Naive B cell (primary cell): ENCODE measurements at regions not wholly inside any gene's neighbourhood (a gene's known extent, or its start where the extent isn't known, plus 50 kb on each side); places are given as distances from the start of the nearest gene placed in this dataset.

Experiments
- ATAC-seq, 2 donors: fragments of 150-1000 bp; cut with Tn5 transposase; 2 replicates each; pipeline ENCODE4 v1.10.0; 2021; ENCODE audit warnings: low read depth in 2 of 2, mild to moderate bottlenecking in 2 of 2, moderate library complexity in 2 of 2
- DNase-seq: peaks from one replicate; pipeline ENCODE4 v3.0.0; 2022
- H3K27ac Mint-ChIP-seq, 6 donors: one replicate each; pipeline ENCODE4 v1.8.0; 2020 to 2022; ENCODE audit warnings: mild to moderate bottlenecking in 6 of 6, mixed read lengths in 6 of 6, moderate library complexity in 5 of 6, inconsistent platforms in 2 of 6
- H3K27me3 Mint-ChIP-seq, 3 donors: one replicate each; pipeline ENCODE4 v1.8.0; 2021 to 2022; ENCODE audit warnings: mixed read lengths in 3 of 3, mild to moderate bottlenecking in 1 of 3
- H3K36me3 Mint-ChIP-seq, 2 donors: one replicate each; pipeline ENCODE4 v1.8.0; 2020 to 2022; ENCODE audit warnings: mixed read lengths in 2 of 2, inconsistent platforms in 1 of 2, mild to moderate bottlenecking in 1 of 2
- H3K4me1 Mint-ChIP-seq, 3 donors: one replicate each; pipeline ENCODE4 v1.8.0; 2020 to 2022; ENCODE audit warnings: mixed read lengths in 3 of 3, inconsistent platforms in 1 of 3, mild to moderate bottlenecking in 1 of 3, moderate library complexity in 1 of 3
- H3K4me3 Mint-ChIP-seq, 8 donors: one replicate each; pipeline ENCODE4 v1.8.0; 2020 to 2022; ENCODE audit warnings: mild to moderate bottlenecking in 8 of 8, mixed read lengths in 8 of 8, moderate library complexity in 8 of 8, inconsistent platforms in 2 of 8
- H3K9me3 Mint-ChIP-seq, 7 donors: one replicate each; pipeline ENCODE4 v1.8.0; 2020 to 2022; ENCODE audit warnings: mixed read lengths in 7 of 7, mild to moderate bottlenecking in 5 of 7, inconsistent platforms in 2 of 7, moderate library complexity in 1 of 7

- Mint-ChIP-seq H3K4me3 (no peak overlapping the region), H3K9me3 (no peaks in the 10 kb centered on the region), H3K27me3 (peaks cover 5 to 26% (median 10%) of the 10 kb centered on the region in 3 donors), H3K27ac (peak overlapping the region in 1 of 6 donors; percentile 15), H3K4me1 (no peaks in the 10 kb centered on the region), H3K36me3 (no peaks in the 10 kb centered on the region)
- ATAC-seq (no peak), DNase-seq (no peak)
These were observed 216.2 kb downstream of the SETD4 start for GRCh38 chr21:35843911-35844667.

- peaks cover 0 to 7% (median 4%) of the 10 kb centered on the region in 3 donors for H3K27me3 Mint-ChIP-seq
- H3K4me3 Mint-ChIP-seq: no peak overlapping the region
- H3K4me1 Mint-ChIP-seq: no peaks in the 10 kb centered on the region
- H3K27ac Mint-ChIP-seq: no peak overlapping the region
- no peaks in the 10 kb centered on the region for H3K36me3 Mint-ChIP-seq
- no peaks in the 10 kb centered on the region for H3K9me3 Mint-ChIP-seq
- ATAC-seq (no peak), DNase-seq (no peak)
These were observed 219.4 kb downstream of the SETD4 start for GRCh38 chr21:35840949-35841348.

- DNase-seq: peak; percentile 39
- Mint-ChIP-seq H3K36me3 (no peaks in the 10 kb centered on the region), H3K4me1 (no peaks in the 10 kb centered on the region), H3K27me3 (peaks cover 0 to 4% (median 3%) of the 10 kb centered on the region in 3 donors), H3K27ac (no peak overlapping the region), H3K4me3 (no peak overlapping the region), H3K9me3 (no peaks in the 10 kb centered on the region)
- ATAC-seq: peak in 1 of 2 donors; percentile 39
These were observed 220.0 kb downstream of the SETD4 start for GRCh38 chr21:35840197-35840799.

GRCh38 chr21:35838987-35839763 lies 221.2 kb downstream of the SETD4 start:
- Mint-ChIP-seq H3K4me3 (no peak overlapping the region), H3K9me3 (no peaks in the 10 kb centered on the region), H3K36me3 (no peaks in the 10 kb centered on the region), H3K27ac (peak overlapping the region in 1 of 6 donors; percentile 33), H3K27me3 (peaks cover 0 to 13% (median 6%) of the 10 kb centered on the region in 3 donors), H3K4me1 (no peaks in the 10 kb centered on the region)
- ATAC-seq (no peak), DNase-seq (no peak)

- no peak for ATAC-seq
- no peak for DNase-seq
- Mint-ChIP-seq H3K4me3 (no peak overlapping the region), H3K36me3 (no peaks in the 10 kb centered on the region), H3K9me3 (no peaks in the 10 kb centered on the region), H3K4me1 (no peaks in the 10 kb centered on the region), H3K27ac (peak overlapping the region in 1 of 6 donors; percentile 40), H3K27me3 (peaks cover 0 to 22% (median 9%) of the 10 kb centered on the region in 3 donors)
These were observed 222.0 kb downstream of the SETD4 start for GRCh38 chr21:35838350-35838749.

- H3K4me1 Mint-ChIP-seq: peaks cover 0 to 4% (median 3%) of the 10 kb centered on the region in 3 donors
- peaks cover 7 to 34% (median 15%) of the 10 kb centered on the region in 3 donors for H3K27me3 Mint-ChIP-seq
- H3K27ac Mint-ChIP-seq: no peak overlapping the region
- no peak for ATAC-seq
- H3K36me3 Mint-ChIP-seq: no peaks in the 10 kb centered on the region
- no peak overlapping the region for H3K4me3 Mint-ChIP-seq
- no peak for DNase-seq
- no peaks in the 10 kb centered on the region for H3K9me3 Mint-ChIP-seq
These were observed 226.3 kb downstream of the SETD4 start for GRCh38 chr21:35833991-35834390.

GRCh38 chr21:35833388-35833787 lies 226.9 kb downstream of the SETD4 start:
- H3K27me3 Mint-ChIP-seq: peaks cover 13 to 40% (median 21%) of the 10 kb centered on the region in 3 donors
- H3K4me3 Mint-ChIP-seq: no peak overlapping the region
- H3K4me1 Mint-ChIP-seq: peaks cover 0 to 9% (median 4%) of the 10 kb centered on the region in 3 donors
- no peaks in the 10 kb centered on the region for H3K36me3 Mint-ChIP-seq
- DNase-seq (no peak), ATAC-seq (no peak)
- H3K9me3 Mint-ChIP-seq: no peaks in the 10 kb centered on the region
- peak overlapping the region in 1 of 6 donors; percentile 36 for H3K27ac Mint-ChIP-seq

GRCh38 chr21:35831230-35831629 lies 229.1 kb downstream of the SETD4 start:
- Mint-ChIP-seq H3K36me3 (no peaks in the 10 kb centered on the region), H3K9me3 (no peaks in the 10 kb centered on the region), H3K27ac (peak overlapping the region in 1 of 6 donors; percentile 32), H3K4me3 (no peak overlapping the region), H3K4me1 (peaks cover 0 to 9% (median 4%) of the 10 kb centered on the region in 3 donors), H3K27me3 (peaks cover 15 to 44% (median 22%) of the 10 kb centered on the region in 3 donors)
- DNase-seq: no peak
- ATAC-seq: no peak

GRCh38 chr21:35829067-35829466 lies 231.3 kb downstream of the SETD4 start:
- ATAC-seq (no peak), DNase-seq (no peak)
- no peak overlapping the region for H3K4me3 Mint-ChIP-seq
- H3K4me1 Mint-ChIP-seq: peaks cover 0 to 9% (median 4%) of the 10 kb centered on the region in 3 donors
- no peak overlapping the region for H3K27ac Mint-ChIP-seq
- no peaks in the 10 kb centered on the region for H3K9me3 Mint-ChIP-seq
- no peaks in the 10 kb centered on the region for H3K36me3 Mint-ChIP-seq
- H3K27me3 Mint-ChIP-seq: peaks cover 16 to 43% (median 35%) of the 10 kb centered on the region in 3 donors

- Mint-ChIP-seq H3K27ac (no peak overlapping the region), H3K9me3 (peaks cover 0 to 3% (median 0%) of the 10 kb centered on the region in 7 donors), H3K27me3 (peaks cover 25 to 45% (median 42%) of the 10 kb centered on the region in 3 donors), H3K4me3 (no peak overlapping the region), H3K4me1 (peaks cover 0 to 9% (median 4%) of the 10 kb centered on the region in 3 donors), H3K36me3 (no peaks in the 10 kb centered on the region)
- DNase-seq: no peak
- no peak for ATAC-seq
These were observed 232.2 kb downstream of the SETD4 start for GRCh38 chr21:35828161-35828560.

- Mint-ChIP-seq H3K27me3 (peaks cover 26 to 48% (median 44%) of the 10 kb centered on the region in 3 donors), H3K27ac (no peak overlapping the region), H3K4me1 (peaks cover 0 to 9% (median 4%) of the 10 kb centered on the region in 3 donors), H3K4me3 (no peak overlapping the region), H3K36me3 (no peaks in the 10 kb centered on the region), H3K9me3 (peaks cover 0 to 8% (median under 1%) of the 10 kb centered on the region in 7 donors)
- no peak for DNase-seq
- no peak for ATAC-seq
These were observed 233.3 kb downstream of the SETD4 start for GRCh38 chr21:35827004-35827403.

GRCh38 chr21:35825370-35826353 lies 234.7 kb downstream of the SETD4 start:
- H3K9me3 Mint-ChIP-seq: peaks cover 0 to 11% (median 2%) of the 10 kb centered on the region in 7 donors
- H3K27ac Mint-ChIP-seq: no peak overlapping the region
- DNase-seq: no peak
- peak overlapping the region in 1 of 8 donors; percentile 11 for H3K4me3 Mint-ChIP-seq
- peaks cover 24 to 45% (median 40%) of the 10 kb centered on the region in 3 donors for H3K27me3 Mint-ChIP-seq
- H3K36me3 Mint-ChIP-seq: no peaks in the 10 kb centered on the region
- ATAC-seq: no peak
- H3K4me1 Mint-ChIP-seq: peaks cover 0 to 9% (median 4%) of the 10 kb centered on the region in 3 donors
